Uterus (tissue), 3 donors: ENCODE measurements at regions not wholly inside any gene's neighbourhood (a gene's known extent, or its start where the extent isn't known, plus 50 kb on each side); places are given as distances from the start of the nearest gene placed in this dataset.

Experiments used
- DNase-seq, 2 donors: peaks; one replicate each; pipeline ENCODE4 v3.0.0-alpha.2; 2019 to 2020
- H3K27ac ChIP-seq, 2 donors: fragments of 200-600 bp; sonication (generic); 1 replicate in 1 of 2; 2 replicates in 1 of 2; pipeline ENCODE4 v1.5.1; 2016 to 2018
- H3K27me3 ChIP-seq, 2 donors: fragments of 200-600 bp; sonication (generic); one replicate each; pipeline ENCODE4 v1.5.1; 2018 to 2019; ENCODE audit warnings: control low read depth in 1 of 2
- H3K36me3 ChIP-seq, 2 donors: fragments of 200-600 bp; sonication (generic); one replicate each; pipeline ENCODE4 v1.5.1; 2019; ENCODE audit warnings: control low read depth in 1 of 2
- H3K4me1 ChIP-seq, 2 donors: fragments of 200-600 bp; sonication (generic); one replicate each; pipeline ENCODE4 v1.5.1; 2018 to 2019; ENCODE audit warnings: control low read depth in 1 of 2
- H3K4me3 ChIP-seq, 2 donors: fragments of 200-600 bp; sonication (generic); 1 replicate in 1 of 2; 2 replicates in 1 of 2; pipeline ENCODE4 v1.5.1; 2018 to 2019; ENCODE audit warnings: mild to moderate bottlenecking in 1 of 2
- H3K9me3 ChIP-seq, 2 donors: fragments of 200-600 bp; sonication (generic); one replicate each; pipeline ENCODE4 v1.5.1; 2019; ENCODE audit warnings: control low read depth in 1 of 2
- POLR2A ChIP-seq, 2 donors: fragments of 450-650 bp; IDR thresholded peaks; one replicate each; pipeline ENCODE4 v1.6.1; 2016; ENCODE audit warnings: antibody characterized with exemption in 2 of 2, mild to moderate bottlenecking in 1 of 2, moderate library complexity in 1 of 2
- intact Hi-C: fragments of 100-400 bp; cut with DNase I; formaldehyde crosslinking; loops from one replicate; pipeline ENCODE4 v1.15.1; 2023; ENCODE audit warnings: low total_unique reads
- TF ChIP-seq, protein P1 (sequence below), 4 experiments: fragments of 200-600 bp in 2 of 4; fragments of 450-650 bp in 2 of 4; sonication (generic) in 2 of 4; IDR thresholded peaks; one replicate each; pipeline ENCODE4 v1.5.1; 2016 to 2019; ENCODE audit warnings: antibody characterized with exemption in 4 of 4, mild to moderate bottlenecking in 2 of 4, moderate library complexity in 1 of 4
- donor health status: DM: yes; HTN: yes; CAD: no.

DNA sequence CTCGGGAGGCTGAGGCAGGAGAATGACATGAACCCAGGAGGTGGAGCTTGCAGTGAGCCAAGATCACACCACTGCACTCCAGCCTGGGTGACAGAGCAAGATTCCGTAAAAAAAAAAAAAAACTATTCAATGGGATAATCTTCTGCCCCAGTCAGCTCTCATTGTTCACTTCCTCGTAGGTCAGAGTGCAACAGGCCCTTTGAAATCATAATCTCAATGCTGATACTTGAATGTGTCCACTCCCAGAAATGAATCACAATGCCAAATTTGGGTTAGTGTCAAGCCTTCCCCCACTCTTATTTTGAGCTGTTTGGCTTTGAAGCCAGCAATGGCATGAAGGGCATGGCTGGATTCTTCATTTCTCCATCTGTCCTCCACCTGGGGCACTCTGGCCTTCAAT, 610.3 kb upstream of the KLF4 start:
- DNase-seq, result no peak
- Histone ChIP-seq H3K36me3 (no peaks in the 10 kb centered on the region), H3K4me1 (no peaks in the 10 kb centered on the region), H3K27me3 (no peaks in the 10 kb centered on the region), H3K27ac (no peak overlapping the region), H3K9me3 (no peaks in the 10 kb centered on the region), H3K4me3 (no peak overlapping the region)
- intact Hi-C loops, result no loop called here
- TF ChIP-seq, protein P1, sequence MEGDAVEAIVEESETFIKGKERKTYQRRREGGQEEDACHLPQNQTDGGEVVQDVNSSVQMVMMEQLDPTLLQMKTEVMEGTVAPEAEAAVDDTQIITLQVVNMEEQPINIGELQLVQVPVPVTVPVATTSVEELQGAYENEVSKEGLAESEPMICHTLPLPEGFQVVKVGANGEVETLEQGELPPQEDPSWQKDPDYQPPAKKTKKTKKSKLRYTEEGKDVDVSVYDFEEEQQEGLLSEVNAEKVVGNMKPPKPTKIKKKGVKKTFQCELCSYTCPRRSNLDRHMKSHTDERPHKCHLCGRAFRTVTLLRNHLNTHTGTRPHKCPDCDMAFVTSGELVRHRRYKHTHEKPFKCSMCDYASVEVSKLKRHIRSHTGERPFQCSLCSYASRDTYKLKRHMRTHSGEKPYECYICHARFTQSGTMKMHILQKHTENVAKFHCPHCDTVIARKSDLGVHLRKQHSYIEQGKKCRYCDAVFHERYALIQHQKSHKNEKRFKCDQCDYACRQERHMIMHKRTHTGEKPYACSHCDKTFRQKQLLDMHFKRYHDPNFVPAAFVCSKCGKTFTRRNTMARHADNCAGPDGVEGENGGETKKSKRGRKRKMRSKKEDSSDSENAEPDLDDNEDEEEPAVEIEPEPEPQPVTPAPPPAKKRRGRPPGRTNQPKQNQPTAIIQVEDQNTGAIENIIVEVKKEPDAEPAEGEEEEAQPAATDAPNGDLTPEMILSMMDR (IDR thresholded peaks at IDR 0.05), result no peak
- TF ChIP-seq POLR2A (IDR thresholded peaks at IDR 0.05), result no peak

- H3K4me1 ChIP-seq, result no peaks in the 10 kb centered on the region
- intact Hi-C loops, result no loop called here
- no peaks in the 10 kb centered on the region for H3K9me3 ChIP-seq
- H3K27ac ChIP-seq, result no peak overlapping the region
- TF ChIP-seq, protein P1 (IDR thresholded peaks at IDR 0.05), result no peak
- TF ChIP-seq POLR2A (IDR thresholded peaks at IDR 0.05), result no peak
- no peaks in the 10 kb centered on the region for H3K27me3 ChIP-seq
- DNase-seq, result no peak
- H3K36me3 ChIP-seq, result no peaks in the 10 kb centered on the region
- H3K4me3 ChIP-seq, result no peak overlapping the region
These were observed 605.9 kb upstream of the KLF4 start for GRCh38 chr9:108095496-108095895.

DNA sequence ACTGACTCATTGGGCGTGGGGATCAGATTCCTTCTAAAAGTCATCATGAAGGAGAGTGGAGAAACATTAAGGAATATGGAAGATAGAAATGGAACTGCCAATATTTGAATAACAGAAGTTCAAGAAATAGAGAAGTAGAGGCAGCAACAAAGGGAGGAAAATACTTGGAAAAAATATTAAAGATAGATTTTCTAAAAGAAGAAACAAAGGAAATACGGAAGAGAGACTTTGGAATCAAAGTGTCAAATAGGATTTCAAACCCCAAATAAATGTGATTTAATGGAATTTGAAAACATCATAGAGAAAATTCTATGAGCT, 605.1 kb upstream of the KLF4 start:
- intact Hi-C loops, result no loop called here
- TF ChIP-seq, protein P1 (IDR thresholded peaks at IDR 0.05), result no peak
- TF ChIP-seq POLR2A (IDR thresholded peaks at IDR 0.05), result no peak
- no peaks in the 10 kb centered on the region for H3K36me3 ChIP-seq
- H3K4me1 ChIP-seq, result no peaks in the 10 kb centered on the region
- no peaks in the 10 kb centered on the region for H3K27me3 ChIP-seq
- no peak for DNase-seq
- no peak overlapping the region for H3K4me3 ChIP-seq
- H3K9me3 ChIP-seq, result no peaks in the 10 kb centered on the region
- H3K27ac ChIP-seq, result no peak overlapping the region

DNA sequence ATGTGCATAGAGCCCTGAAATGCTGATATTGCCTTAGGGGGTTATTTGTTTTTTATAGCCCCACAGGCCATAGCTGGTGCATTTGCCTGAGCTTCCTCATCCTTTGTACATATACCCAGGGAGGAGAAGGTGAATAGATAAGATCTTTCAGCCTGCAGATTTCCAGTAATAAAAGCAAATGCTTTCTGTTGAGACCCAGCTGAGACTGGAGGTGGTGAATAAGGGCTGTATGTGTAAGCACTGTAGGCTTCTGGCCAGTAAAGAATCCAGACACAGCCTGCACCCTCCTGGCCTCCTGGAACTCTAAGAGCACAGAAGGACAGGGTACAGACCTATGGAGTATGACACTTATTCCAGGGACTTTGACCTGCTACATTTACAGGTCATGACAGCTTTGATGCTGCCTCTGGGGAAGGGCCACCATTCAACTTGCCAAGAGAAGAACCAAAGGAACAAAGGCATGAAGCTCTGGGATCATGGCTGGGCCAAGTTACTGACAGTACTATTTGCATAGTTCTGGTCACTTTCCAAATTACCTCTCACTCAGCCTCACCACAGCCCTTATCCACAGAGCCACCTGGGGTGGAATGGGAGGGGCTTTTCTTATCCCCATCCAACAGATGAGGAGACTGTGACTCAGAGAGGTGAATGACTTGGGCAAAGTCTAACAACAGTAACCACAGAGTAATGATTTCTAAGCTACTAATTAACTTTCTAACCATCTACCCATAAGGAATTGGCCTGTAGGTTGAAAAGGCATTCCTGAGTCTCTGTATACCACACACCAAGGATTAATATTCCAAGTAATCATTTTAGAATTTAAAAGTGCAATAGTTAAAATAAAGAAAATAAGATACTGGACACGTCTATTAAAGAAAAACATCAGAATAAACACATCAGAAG, 604.5 kb upstream of the KLF4 start:
- no peaks in the 10 kb centered on the region for H3K9me3 ChIP-seq
- no peaks in the 10 kb centered on the region for H3K36me3 ChIP-seq
- H3K27me3 ChIP-seq, result no peaks in the 10 kb centered on the region
- no peak for TF ChIP-seq POLR2A (IDR thresholded peaks at IDR 0.05)
- TF ChIP-seq, protein P1 (IDR thresholded peaks at IDR 0.05), result no peak
- no peak overlapping the region for H3K4me3 ChIP-seq
- H3K27ac ChIP-seq, result no peak overlapping the region
- no peak for DNase-seq
- intact Hi-C loops, result no loop called here
- no peaks in the 10 kb centered on the region for H3K4me1 ChIP-seq

- Histone ChIP-seq H3K27ac (no peak overlapping the region), H3K4me1 (no peaks in the 10 kb centered on the region), H3K9me3 (no peaks in the 10 kb centered on the region), H3K36me3 (no peaks in the 10 kb centered on the region), H3K27me3 (no peaks in the 10 kb centered on the region), H3K4me3 (no peak overlapping the region)
- no peak for DNase-seq
- intact Hi-C loops, result no loop called here
- TF ChIP-seq POLR2A (IDR thresholded peaks at IDR 0.05), result no peak
- TF ChIP-seq, protein P1 (IDR thresholded peaks at IDR 0.05), result no peak
These were observed 599.3 kb upstream of the KLF4 start for GRCh38 chr9:108088916-108089315.
